GM19023 (cell line): ENCODE measurements at regions not wholly inside any gene's neighbourhood (a gene's known extent, or its start where the extent isn't known, plus 50 kb on each side); places are given as distances from the start of the nearest gene placed in this dataset.
"Not testable (repeated sequence)": the region's sequence is repeated elsewhere in the genome, so short reads cannot be mapped to it uniquely, and the experiment has no call there.

Source experiments
- ATAC-seq: cut with Tn5 transposase; IDR thresholded peaks from one replicate; pipeline ENCODE4 v1.9.1; 2021; ENCODE audit warnings: mild to moderate bottlenecking, moderate library complexity; ENCODE audit not compliant: unreplicated experiment

- ATAC-seq = no peak
Observed at GRCh38 chr21:35511696-35512162, 462.6 kb upstream of the RUNX1 start.

GRCh38 chr21:35510957-35511695 is 462.0 kb upstream of the RUNX1 start:
- ATAC-seq = no peak

- ATAC-seq = no peak
Observed at GRCh38 chr21:35510294-35510693, 461.2 kb upstream of the RUNX1 start.

GRCh38 chr21:35509001-35509704 is 460.1 kb upstream of the RUNX1 start:
- no peak for ATAC-seq

- ATAC-seq = no peak
Observed at GRCh38 chr21:35508139-35508888, 459.2 kb upstream of the RUNX1 start.

GRCh38 chr21:35507181-35507759 is 458.2 kb upstream of the RUNX1 start:
- ATAC-seq = no peak

- no peak for ATAC-seq
Observed at GRCh38 chr21:35506771-35507170, 457.7 kb upstream of the RUNX1 start.

GRCh38 chr21:35506352-35506751 is 457.2 kb upstream of the RUNX1 start:
- ATAC-seq = no peak

- ATAC-seq = no peak
Observed at GRCh38 chr21:35504951-35505466, 455.9 kb upstream of the RUNX1 start.

GRCh38 chr21:35504277-35504676 is 455.2 kb upstream of the RUNX1 start:
- ATAC-seq = no peak

- no peak for ATAC-seq
Observed at GRCh38 chr21:35503671-35504070, 454.6 kb upstream of the RUNX1 start.

- ATAC-seq = no peak
Observed at GRCh38 chr21:35502821-35503220, 453.7 kb upstream of the RUNX1 start.

- ATAC-seq = not testable (repeated sequence)
Observed at GRCh38 chr21:35497522-35497921, 448.4 kb upstream of the RUNX1 start.

- no peak for ATAC-seq
Observed at GRCh38 chr21:35491920-35492678, 443.0 kb upstream of the RUNX1 start.

GRCh38 chr21:35491114-35491513 is 442.0 kb upstream of the RUNX1 start:
- ATAC-seq = no peak

GRCh38 chr21:35489389-35489980 is 440.4 kb upstream of the RUNX1 start:
- no peak for ATAC-seq

- ATAC-seq = no peak
Observed at GRCh38 chr21:35488946-35489345, 439.8 kb upstream of the RUNX1 start.

- ATAC-seq = no peak
Observed at GRCh38 chr21:35485364-35485763, 436.3 kb upstream of the RUNX1 start.

GRCh38 chr21:35484851-35485250 is 435.7 kb upstream of the RUNX1 start:
- ATAC-seq = no peak

- ATAC-seq = no peak
Observed at GRCh38 chr21:35484032-35484431, 434.9 kb upstream of the RUNX1 start.
